Mammary epithelial cell (primary cell): ENCODE measurements at regions not wholly inside any gene's neighbourhood (a gene's known extent, or its start where the extent isn't known, plus 50 kb on each side); places are given as distances from the start of the nearest gene placed in this dataset.
"Not testable (repeated sequence)": the region's sequence is repeated elsewhere in the genome, so short reads cannot be mapped to it uniquely, and the experiment has no call there.

Experiments used
- EZH2 ChIP-seq: IDR thresholded peaks from 2 replicates; pipeline ENCODE4 v1.6.1; 2012; ENCODE audit warnings: low read length, inconsistent platforms, borderline replicate concordance
- TF ChIP-seq, protein P1 (sequence below), 2 donors: IDR thresholded peaks in 1 of 2; conservative IDR thresholded peaks in 1 of 2; 2 replicates each; pipeline ENCODE4 v1.5.1; 2011 to 2012; ENCODE audit warnings: inconsistent platforms in 2 of 2, low read length in 2 of 2, mild to moderate bottlenecking in 2 of 2, control low read depth in 1 of 2, low read depth in 1 of 2; ENCODE audit not compliant: insufficient read depth in 1 of 2; ENCODE audit errors: extremely low read depth in 1 of 2

- not testable (repeated sequence) for TF ChIP-seq EZH2
- TF ChIP-seq, protein P1, sequence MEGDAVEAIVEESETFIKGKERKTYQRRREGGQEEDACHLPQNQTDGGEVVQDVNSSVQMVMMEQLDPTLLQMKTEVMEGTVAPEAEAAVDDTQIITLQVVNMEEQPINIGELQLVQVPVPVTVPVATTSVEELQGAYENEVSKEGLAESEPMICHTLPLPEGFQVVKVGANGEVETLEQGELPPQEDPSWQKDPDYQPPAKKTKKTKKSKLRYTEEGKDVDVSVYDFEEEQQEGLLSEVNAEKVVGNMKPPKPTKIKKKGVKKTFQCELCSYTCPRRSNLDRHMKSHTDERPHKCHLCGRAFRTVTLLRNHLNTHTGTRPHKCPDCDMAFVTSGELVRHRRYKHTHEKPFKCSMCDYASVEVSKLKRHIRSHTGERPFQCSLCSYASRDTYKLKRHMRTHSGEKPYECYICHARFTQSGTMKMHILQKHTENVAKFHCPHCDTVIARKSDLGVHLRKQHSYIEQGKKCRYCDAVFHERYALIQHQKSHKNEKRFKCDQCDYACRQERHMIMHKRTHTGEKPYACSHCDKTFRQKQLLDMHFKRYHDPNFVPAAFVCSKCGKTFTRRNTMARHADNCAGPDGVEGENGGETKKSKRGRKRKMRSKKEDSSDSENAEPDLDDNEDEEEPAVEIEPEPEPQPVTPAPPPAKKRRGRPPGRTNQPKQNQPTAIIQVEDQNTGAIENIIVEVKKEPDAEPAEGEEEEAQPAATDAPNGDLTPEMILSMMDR (conservative IDR thresholded peaks at IDR 0.05 in 1 of 2, IDR thresholded peaks at IDR 0.05 in 1 of 2; ENCODE audit: extremely low read depth in 1 of 2, insufficient read depth in 1 of 2, low read depth in 1 of 2, low read length in 2 of 2) = not testable (repeated sequence)
Measured at GRCh38 chr22:23474531-23474930, 105.6 kb downstream of the IGLL1 start.
